BE2C (cell line): ENCODE measurements at regions not wholly inside any gene's neighbourhood (a gene's known extent, or its start where the extent isn't known, plus 50 kb on each side); places are given as distances from the start of the nearest gene placed in this dataset.

Experiments used
- DNase-seq: peaks from one replicate; pipeline ENCODE4 v3.0.0-alpha.2; 2020
- H3K27me3 ChIP-seq: fragments of 250-450 bp; sonication (Bioruptor Pico); 2 replicates; pipeline ENCODE4 v1.5.1; 2020; ENCODE audit warnings: mild to moderate bottlenecking
- H3K36me3 ChIP-seq: fragments of 250-450 bp; sonication (Bioruptor Pico); 2 replicates; pipeline ENCODE4 v1.5.1; 2020; ENCODE audit warnings: mild to moderate bottlenecking
- H3K4me1 ChIP-seq: fragments of 250-450 bp; sonication (Bioruptor Pico); 2 replicates; pipeline ENCODE4 v1.5.1; 2020
- H3K4me3 ChIP-seq: 2 replicates; pipeline ENCODE4 v1.5.1; 2011; ENCODE audit warnings: low read depth, low read length
- H3K9me3 ChIP-seq: fragments of 250-450 bp; sonication (Bioruptor Pico); 2 replicates; pipeline ENCODE4 v1.5.1; 2020
- TF ChIP-seq, protein P1 (sequence below): IDR thresholded peaks from 2 replicates; pipeline ENCODE4 v1.5.1; 2012; ENCODE audit warnings: mild to moderate bottlenecking, low read depth, low read length

DNA sequence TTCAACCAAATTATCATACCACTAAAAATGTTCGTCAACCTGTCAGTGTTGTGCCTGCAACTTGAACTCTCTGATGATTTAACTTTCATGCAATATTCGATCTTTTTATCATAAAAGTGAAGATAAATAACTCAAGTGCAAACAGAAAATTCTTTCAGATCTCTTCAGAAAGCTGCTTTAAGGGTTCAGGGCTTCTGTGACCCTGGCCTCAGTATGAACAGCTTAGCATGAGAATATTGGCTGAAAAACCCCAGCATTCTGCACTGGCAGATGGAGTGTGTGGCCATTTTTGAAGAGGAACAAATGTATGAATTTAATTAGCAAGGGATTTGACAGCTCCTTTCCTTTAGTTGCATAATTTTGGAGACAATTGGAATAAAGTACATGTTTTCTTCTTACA is 851.4 kb upstream of the SOX11 start:
- Histone ChIP-seq H3K36me3 (no peaks in the 10 kb centered on the region), H3K27me3 (no peaks in the 10 kb centered on the region), H3K4me1 (no peaks in the 10 kb centered on the region), H3K4me3 (no peak overlapping the region), H3K9me3 (no peaks in the 10 kb centered on the region; the same call in 1 of the 2 replicates)
- DNase-seq: no peak
- TF ChIP-seq, protein P1, sequence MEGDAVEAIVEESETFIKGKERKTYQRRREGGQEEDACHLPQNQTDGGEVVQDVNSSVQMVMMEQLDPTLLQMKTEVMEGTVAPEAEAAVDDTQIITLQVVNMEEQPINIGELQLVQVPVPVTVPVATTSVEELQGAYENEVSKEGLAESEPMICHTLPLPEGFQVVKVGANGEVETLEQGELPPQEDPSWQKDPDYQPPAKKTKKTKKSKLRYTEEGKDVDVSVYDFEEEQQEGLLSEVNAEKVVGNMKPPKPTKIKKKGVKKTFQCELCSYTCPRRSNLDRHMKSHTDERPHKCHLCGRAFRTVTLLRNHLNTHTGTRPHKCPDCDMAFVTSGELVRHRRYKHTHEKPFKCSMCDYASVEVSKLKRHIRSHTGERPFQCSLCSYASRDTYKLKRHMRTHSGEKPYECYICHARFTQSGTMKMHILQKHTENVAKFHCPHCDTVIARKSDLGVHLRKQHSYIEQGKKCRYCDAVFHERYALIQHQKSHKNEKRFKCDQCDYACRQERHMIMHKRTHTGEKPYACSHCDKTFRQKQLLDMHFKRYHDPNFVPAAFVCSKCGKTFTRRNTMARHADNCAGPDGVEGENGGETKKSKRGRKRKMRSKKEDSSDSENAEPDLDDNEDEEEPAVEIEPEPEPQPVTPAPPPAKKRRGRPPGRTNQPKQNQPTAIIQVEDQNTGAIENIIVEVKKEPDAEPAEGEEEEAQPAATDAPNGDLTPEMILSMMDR: no peak

DNA sequence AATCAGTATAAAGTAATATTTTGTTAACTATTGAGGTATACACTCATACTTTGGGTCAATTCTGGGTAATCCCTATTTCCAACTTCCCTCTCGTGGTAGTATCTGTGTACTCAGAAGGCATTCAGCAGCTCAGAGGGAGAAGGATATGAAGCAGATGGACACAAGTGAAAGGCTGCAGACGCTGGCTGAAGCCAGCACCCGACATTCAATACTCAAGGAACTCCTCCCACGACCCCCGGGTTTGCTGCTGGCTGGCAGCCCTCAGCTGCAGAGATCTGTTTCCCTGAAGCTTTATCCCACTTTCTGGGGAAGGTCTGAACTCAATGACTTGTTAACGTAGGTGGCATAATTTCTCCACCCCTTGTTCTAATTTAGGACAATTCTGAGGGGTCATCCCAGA is 847.3 kb upstream of the SOX11 start:
- Histone ChIP-seq H3K36me3 (no peaks in the 10 kb centered on the region), H3K4me3 (no peak overlapping the region), H3K4me1 (no peaks in the 10 kb centered on the region), H3K9me3 (no peaks in the 10 kb centered on the region), H3K27me3 (no peaks in the 10 kb centered on the region)
- DNase-seq: no peak
- TF ChIP-seq, protein P1: no peak

GRCh38 chr2:4862031-4862430 is 830.2 kb upstream of the SOX11 start:
- H3K4me1 ChIP-seq: no peaks in the 10 kb centered on the region
- no peaks in the 10 kb centered on the region for H3K36me3 ChIP-seq
- no peaks in the 10 kb centered on the region for H3K9me3 ChIP-seq
- TF ChIP-seq, protein P1: no peak
- no peaks in the 10 kb centered on the region for H3K27me3 ChIP-seq
- no peak for DNase-seq
- H3K4me3 ChIP-seq: no peak overlapping the region

DNA sequence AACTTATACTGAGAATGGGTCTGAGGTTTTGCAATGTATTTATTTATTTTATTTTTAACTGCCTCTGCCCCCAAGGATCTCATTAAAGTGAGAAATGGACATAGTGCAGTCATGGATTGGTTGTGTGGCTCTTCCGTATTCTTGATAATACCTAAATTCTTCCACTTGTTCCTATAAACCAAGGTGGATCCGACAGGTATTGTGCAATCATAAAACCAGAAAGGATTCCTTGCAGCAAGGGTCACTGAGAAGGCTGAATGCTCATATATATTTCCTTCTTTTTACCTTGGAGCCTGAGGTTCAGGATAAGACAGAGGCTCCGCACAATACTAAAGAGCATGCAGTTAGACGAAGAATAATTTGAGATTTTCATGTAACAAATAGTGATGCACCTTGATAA is 826.0 kb upstream of the SOX11 start:
- Histone ChIP-seq H3K4me3 (no peak overlapping the region), H3K4me1 (no peaks in the 10 kb centered on the region), H3K9me3 (no peaks in the 10 kb centered on the region)

DNA sequence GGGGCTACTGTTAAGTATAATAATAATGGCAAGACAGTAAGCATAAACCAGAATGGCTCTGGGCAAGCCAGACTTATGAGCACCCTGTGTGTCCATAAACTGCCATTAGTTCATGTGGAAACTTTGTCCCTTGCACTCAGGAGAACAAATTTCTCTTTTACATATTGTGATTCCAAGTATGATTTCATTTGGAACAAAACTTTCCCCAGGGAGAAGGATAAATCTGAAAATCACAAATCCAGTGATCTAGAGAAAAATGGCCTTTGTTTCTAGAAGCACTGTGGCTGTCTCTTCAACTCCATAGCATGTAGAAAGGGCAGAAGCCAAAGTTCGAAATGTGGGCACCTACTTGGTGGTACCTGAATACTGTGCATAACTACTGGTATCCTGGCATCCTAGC is 823.7 kb upstream of the SOX11 start:
- TF ChIP-seq, protein P1: no peak
- Histone ChIP-seq H3K36me3 (no peaks in the 10 kb centered on the region), H3K9me3 (no peaks in the 10 kb centered on the region), H3K4me3 (no peak overlapping the region), H3K27me3 (no peaks in the 10 kb centered on the region), H3K4me1 (no peaks in the 10 kb centered on the region)
- DNase-seq: no peak

More for the DNA sequence above, 826.0 kb upstream of the SOX11 start:
- TF ChIP-seq, protein P1: no peak
- Histone ChIP-seq H3K27me3 (no peaks in the 10 kb centered on the region), H3K36me3 (no peaks in the 10 kb centered on the region)
- DNase-seq: no peak

- Histone ChIP-seq H3K9me3 (no peaks in the 10 kb centered on the region), H3K4me1 (no peaks in the 10 kb centered on the region), H3K27me3 (no peaks in the 10 kb centered on the region), H3K4me3 (no peak overlapping the region), H3K36me3 (no peaks in the 10 kb centered on the region)
- TF ChIP-seq, protein P1: no peak
- no peak for DNase-seq
Measured at GRCh38 chr2:4869154-4869553, 823.0 kb upstream of the SOX11 start.
